D341Med (cell line): ENCODE measurements at regions not wholly inside any gene's neighbourhood (a gene's known extent, or its start where the extent isn't known, plus 50 kb on each side); places are given as distances from the start of the nearest gene placed in this dataset.
"Not testable (repeated sequence)": the region's sequence is repeated elsewhere in the genome, so short reads cannot be mapped to it uniquely, and the experiment has no call there.

Experiments used
- DNase-seq: peaks from one replicate; pipeline ENCODE4 v3.0.0; 2012; ENCODE audit warnings: low spot score

DNA sequence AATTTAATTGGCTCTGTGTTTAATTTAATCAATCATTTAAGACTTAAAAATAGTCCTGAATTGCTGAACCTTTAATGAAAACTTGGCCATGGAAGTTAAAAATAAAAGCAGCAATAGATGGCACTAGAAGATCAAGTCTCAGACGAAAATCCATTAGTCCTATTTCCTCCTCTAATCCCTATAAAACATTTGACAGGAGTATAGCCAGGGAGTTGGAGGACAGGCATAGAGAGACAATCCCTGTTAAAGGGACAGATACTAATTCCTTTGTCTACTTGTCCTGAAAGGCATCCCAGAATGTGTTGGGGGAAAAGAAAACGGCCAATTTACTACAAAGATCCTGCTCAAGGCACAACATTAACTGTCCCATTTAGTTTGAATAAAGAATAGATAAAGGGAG, 276.3 kb upstream of the TACR3 start:
- DNase-seq: peak; percentile 40

- no peak for DNase-seq
Measured at GRCh38 chr4:103994059-103994458, 274.3 kb upstream of the TACR3 start.

DNA sequence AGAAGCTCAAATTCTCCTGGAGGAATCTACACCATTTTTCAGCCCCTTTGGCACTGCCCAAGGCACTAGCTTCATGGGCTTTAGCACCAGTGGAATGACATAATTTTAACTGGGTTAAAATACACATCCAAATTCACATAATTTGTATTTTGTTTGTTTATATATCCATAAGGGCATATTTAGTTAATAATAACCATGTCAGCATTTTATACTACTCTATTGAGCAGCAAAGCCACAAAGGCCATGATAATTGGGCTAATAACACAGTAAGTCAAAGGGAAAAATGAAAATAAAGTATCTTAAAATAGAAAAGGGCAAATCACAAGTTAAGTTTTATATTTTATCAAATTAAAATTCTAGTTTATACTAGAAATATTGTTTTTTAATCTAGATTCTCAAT, 262.7 kb upstream of the TACR3 start:
- DNase-seq: no peak

GRCh38 chr4:103948244-103949018, 228.6 kb upstream of the TACR3 start:
- DNase-seq: no peak

DNA sequence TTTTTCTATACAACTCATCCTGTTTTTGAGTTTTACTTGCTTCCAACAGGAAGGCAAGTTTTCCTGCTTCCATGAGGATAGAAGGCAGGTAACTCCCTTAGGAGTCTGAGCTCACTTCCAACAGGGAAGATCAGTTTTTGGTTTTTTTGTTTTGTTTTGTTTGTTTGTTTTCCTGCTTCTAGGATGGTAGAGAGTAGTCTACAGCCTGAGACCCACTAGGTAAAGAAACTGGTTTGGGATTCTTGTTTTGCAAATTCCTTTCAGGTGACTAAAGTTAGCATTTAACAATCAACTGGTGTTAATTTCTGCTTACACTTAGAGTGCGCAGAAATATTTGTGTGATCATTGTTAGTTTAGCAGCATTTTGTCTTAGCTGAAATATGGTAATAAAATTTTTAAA, 227.8 kb upstream of the TACR3 start:
- DNase-seq: no peak

GRCh38 chr4:103946621-103947268, 227.0 kb upstream of the TACR3 start:
- DNase-seq: not testable (repeated sequence)

- no peak for DNase-seq
Measured at GRCh38 chr4:103938488-103938887, 218.7 kb upstream of the TACR3 start.

GRCh38 chr4:103936653-103937145, 216.9 kb upstream of the TACR3 start:
- no peak for DNase-seq

GRCh38 chr4:103934178-103934789, 214.5 kb upstream of the TACR3 start:
- DNase-seq: peak; percentile 42

GRCh38 chr4:103928370-103928769, 208.6 kb upstream of the TACR3 start:
- no peak for DNase-seq

GRCh38 chr4:103923551-103923950, 203.8 kb upstream of the TACR3 start:
- DNase-seq: no peak

DNA sequence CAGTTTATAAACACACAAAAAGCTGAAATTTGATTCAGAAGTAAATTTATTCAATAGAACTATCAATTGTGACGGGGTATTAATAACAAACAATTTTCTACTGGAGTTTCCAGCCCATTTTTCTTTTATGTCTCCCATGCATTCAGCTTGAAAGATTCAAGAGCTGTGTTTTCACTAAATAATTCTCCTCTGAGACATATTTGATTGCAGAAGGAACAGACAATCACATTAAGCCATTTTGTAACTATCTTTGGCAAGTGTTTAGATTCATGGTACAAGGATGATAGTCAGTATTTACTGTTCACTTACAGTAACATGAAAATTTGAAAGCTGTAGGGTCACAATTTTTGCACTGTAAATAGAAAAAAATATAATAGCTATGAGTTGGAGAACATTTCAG, 198.4 kb upstream of the TACR3 start:
- DNase-seq: no peak

GRCh38 chr4:103915224-103915869, 195.6 kb upstream of the TACR3 start:
- DNase-seq: peak; percentile 30

DNA sequence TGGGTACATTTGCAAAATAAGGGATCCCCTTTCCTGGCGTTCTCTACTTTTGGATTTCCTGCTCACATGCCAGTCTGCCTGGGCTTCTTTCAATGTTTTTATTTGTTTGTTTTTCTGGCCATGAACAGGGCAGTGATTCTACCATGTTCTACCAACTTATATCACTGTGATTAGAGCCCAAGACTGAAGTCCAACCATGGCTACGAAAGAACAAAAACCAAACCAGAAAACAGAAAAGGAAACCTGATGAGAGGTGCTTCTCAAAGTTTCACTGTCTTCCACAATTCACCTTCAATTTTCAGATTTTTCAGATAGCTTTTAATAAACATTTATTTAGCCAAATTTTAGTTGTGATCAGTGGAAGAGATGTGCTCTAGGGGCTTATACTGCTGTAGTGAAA, 187.6 kb upstream of the TACR3 start:
- DNase-seq: no peak

GRCh38 chr4:103904123-103904522, 184.3 kb upstream of the TACR3 start:
- no peak for DNase-seq

- DNase-seq: no peak
Measured at GRCh38 chr4:103902730-103903129, 182.9 kb upstream of the TACR3 start.

GRCh38 chr4:103895876-103896465, 176.2 kb upstream of the TACR3 start:
- no peak for DNase-seq

GRCh38 chr4:103892586-103892985, 172.8 kb upstream of the TACR3 start:
- no peak for DNase-seq

GRCh38 chr4:103887191-103887590, 167.4 kb upstream of the TACR3 start:
- DNase-seq: no peak

DNA sequence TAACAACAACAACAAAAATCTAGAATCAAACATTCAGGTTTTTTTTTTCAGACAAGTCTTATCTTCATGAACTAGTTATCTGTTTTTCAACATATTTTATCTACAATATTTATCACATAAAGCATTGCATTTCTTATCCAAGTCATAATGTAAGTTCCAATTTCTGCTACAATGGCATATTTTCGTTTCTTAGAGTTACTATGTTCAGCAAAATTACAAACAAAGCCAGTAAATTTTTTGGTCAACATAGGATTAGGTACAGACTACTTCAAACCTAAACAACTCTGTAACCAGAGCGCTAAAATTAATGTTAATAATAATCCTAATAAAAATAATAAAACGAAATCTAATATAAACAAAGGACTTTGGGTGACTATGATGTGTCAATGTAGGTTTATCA, 165.4 kb upstream of the TACR3 start:
- no peak for DNase-seq

DNA sequence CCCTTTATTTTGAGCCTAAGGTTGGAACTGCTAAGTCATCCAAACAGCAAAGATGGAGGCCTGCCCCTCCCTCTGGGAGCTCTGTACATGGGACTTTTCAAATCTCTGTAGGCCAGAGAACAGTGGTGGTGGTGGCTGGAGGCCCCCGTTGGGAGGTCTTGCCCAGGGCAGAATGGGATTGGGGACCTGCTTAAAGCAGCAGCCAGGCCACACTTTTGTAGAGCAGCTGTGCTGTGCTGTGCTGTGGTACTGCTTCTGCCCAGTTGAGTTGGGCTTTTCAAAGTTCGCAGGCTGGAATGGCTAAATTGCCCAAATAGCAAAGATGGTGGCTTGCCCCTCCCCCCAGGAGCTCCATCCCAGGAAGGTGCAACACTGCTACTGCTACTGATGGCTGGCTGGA, 147.5 kb upstream of the TACR3 start:
- no peak for DNase-seq

- no peak for DNase-seq
Measured at GRCh38 chr4:103853627-103854026, 133.8 kb upstream of the TACR3 start.
